ENCODE measurements at regions not wholly inside any gene's neighbourhood (a gene's known extent, or its start where the extent isn't known, plus 50 kb on each side); places are given as distances from the start of the nearest gene placed in this dataset.

DNA sequence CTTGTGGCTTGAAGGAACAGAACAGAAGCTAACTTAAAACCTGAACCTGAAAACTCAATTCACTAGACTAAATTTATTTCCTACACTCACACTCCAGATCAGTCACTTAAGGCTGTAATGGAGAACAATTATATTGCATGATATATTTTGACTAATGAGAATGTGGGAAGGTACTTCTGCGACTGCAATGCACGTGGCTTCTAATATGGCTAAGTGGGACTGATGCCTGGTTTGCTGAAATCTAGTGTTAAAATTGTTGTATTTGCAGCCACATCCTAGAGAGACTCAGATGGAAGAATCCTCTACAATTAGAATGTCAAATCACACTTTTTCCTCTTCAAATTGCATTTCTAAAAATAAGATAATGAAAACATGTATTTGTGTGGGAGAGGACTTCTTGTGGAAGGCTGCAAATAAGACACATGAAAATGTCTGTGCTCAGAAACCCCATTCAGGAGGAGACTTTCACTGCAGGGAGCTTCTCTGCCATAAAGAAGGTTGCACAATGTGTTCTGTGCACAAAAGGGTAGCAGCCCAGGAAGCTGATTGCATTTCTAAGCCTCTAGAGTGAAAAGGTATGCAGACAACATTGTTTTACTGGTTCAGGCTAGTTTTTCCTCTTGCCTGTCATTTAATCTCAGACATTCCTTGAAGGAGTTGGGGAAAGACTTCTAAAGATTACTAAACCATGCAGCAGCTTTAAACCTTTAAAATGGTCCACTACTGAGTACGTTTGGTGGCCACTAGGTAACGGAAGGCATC lies 224.3 kb downstream of the NEDD1 start:
- TF ChIP-seq, protein P1, sequence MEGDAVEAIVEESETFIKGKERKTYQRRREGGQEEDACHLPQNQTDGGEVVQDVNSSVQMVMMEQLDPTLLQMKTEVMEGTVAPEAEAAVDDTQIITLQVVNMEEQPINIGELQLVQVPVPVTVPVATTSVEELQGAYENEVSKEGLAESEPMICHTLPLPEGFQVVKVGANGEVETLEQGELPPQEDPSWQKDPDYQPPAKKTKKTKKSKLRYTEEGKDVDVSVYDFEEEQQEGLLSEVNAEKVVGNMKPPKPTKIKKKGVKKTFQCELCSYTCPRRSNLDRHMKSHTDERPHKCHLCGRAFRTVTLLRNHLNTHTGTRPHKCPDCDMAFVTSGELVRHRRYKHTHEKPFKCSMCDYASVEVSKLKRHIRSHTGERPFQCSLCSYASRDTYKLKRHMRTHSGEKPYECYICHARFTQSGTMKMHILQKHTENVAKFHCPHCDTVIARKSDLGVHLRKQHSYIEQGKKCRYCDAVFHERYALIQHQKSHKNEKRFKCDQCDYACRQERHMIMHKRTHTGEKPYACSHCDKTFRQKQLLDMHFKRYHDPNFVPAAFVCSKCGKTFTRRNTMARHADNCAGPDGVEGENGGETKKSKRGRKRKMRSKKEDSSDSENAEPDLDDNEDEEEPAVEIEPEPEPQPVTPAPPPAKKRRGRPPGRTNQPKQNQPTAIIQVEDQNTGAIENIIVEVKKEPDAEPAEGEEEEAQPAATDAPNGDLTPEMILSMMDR (optimal IDR thresholded peaks at IDR 0.05 in 1 of 3, IDR thresholded peaks at IDR 0.05 in 1 of 3, conservative IDR thresholded peaks at IDR 0.05 in 1 of 3; ENCODE audit: extremely low read depth in 1 of 3, insufficient read depth in 2 of 3, low read length in 3 of 3): no peak
- TF ChIP-seq EZH2 (IDR thresholded peaks at IDR 0.05; ENCODE audit: low read length): no peak
- Histone ChIP-seq H3K9me1 (ENCODE audit: control insufficient read depth, extremely low read depth, insufficient read depth, low read length) (no peaks in the 10 kb centered on the region), H3K4me2 (ENCODE audit: control insufficient read depth, extremely low read depth, insufficient read depth, low read depth, low read length) (no peak overlapping the region), H3K27ac (ENCODE audit: control insufficient read depth, insufficient read depth, low read length) (no peak overlapping the region), H3K4me3 (ENCODE audit: control insufficient read depth in 2 of 3, extremely low read depth in 1 of 3, insufficient read depth in 2 of 3, low read depth in 1 of 3, low read length in 3 of 3) (no peak overlapping the region), H3K4me1 (ENCODE audit: control insufficient read depth, extremely low read depth, insufficient read depth, low read length) (no peaks in the 10 kb centered on the region), H3K79me2 (ENCODE audit: control insufficient read depth, insufficient read depth, low read length) (no peaks in the 10 kb centered on the region), H3K36me3 (ENCODE audit: control insufficient read depth in 2 of 2, extremely low read depth in 1 of 2, insufficient read depth in 2 of 2, low read length in 2 of 2) (no peaks in the 10 kb centered on the region), H3K9ac (ENCODE audit: control insufficient read depth, extremely low read depth, insufficient read depth, low read length) (no peak overlapping the region), H4K20me1 (ENCODE audit: control insufficient read depth, extremely low read depth, insufficient read depth, low read length) (no peaks in the 10 kb centered on the region), H2AFZ (ENCODE audit: control insufficient read depth, low read length) (no peak overlapping the region), H3K27me3 (ENCODE audit: control insufficient read depth, extremely low read depth, insufficient read depth, low read length) (no peaks in the 10 kb centered on the region), H3K9me3 (ENCODE audit: control insufficient read depth, low read depth, low read length) (no peaks in the 10 kb centered on the region)
- no peak for FAIRE-seq
- dilution Hi-C loops (cut with MboI; ENCODE audit: extremely low pct_ligation_motif_present, low sequenced_read_pairs): no loop called here
- DNase-seq (ENCODE audit: low read depth, low spot score): no peak

DNA sequence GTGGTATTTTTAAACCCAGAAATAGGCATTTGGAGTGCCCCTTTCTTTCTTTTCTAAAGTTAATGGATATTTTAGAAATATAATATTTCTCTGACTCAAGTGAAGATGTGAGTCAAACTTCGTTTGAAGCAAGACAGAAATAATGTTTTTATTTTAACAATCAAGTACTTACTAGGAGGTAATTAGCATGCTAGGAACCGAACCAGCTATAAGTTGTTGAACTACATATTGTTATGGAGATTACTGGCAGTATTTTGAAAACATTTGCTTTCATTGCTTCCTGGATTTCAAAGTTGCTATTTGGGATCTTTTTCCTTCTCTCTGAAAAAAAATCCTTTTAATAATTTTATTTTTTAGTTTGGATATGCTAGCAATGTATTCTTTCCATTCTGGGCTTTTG lies 225.2 kb downstream of the NEDD1 start:
- Histone ChIP-seq H3K4me2 (ENCODE audit: control insufficient read depth, extremely low read depth, insufficient read depth, low read depth, low read length) (no peak overlapping the region), H3K4me1 (ENCODE audit: control insufficient read depth, extremely low read depth, insufficient read depth, low read length) (no peaks in the 10 kb centered on the region), H3K79me2 (ENCODE audit: control insufficient read depth, insufficient read depth, low read length) (no peaks in the 10 kb centered on the region), H3K9ac (ENCODE audit: control insufficient read depth, extremely low read depth, insufficient read depth, low read length) (no peak overlapping the region), H2AFZ (ENCODE audit: control insufficient read depth, low read length) (no peak overlapping the region), H3K36me3 (ENCODE audit: control insufficient read depth in 2 of 2, extremely low read depth in 1 of 2, insufficient read depth in 2 of 2, low read length in 2 of 2) (no peaks in the 10 kb centered on the region), H3K4me3 (ENCODE audit: control insufficient read depth in 2 of 3, extremely low read depth in 1 of 3, insufficient read depth in 2 of 3, low read depth in 1 of 3, low read length in 3 of 3) (no peak overlapping the region), H3K9me1 (ENCODE audit: control insufficient read depth, extremely low read depth, insufficient read depth, low read length) (no peaks in the 10 kb centered on the region), H3K9me3 (ENCODE audit: control insufficient read depth, low read depth, low read length) (no peaks in the 10 kb centered on the region), H3K27me3 (ENCODE audit: control insufficient read depth, extremely low read depth, insufficient read depth, low read length) (no peaks in the 10 kb centered on the region), H4K20me1 (ENCODE audit: control insufficient read depth, extremely low read depth, insufficient read depth, low read length) (no peaks in the 10 kb centered on the region), H3K27ac (ENCODE audit: control insufficient read depth, insufficient read depth, low read length) (no peak overlapping the region)
- TF ChIP-seq EZH2 (IDR thresholded peaks at IDR 0.05; ENCODE audit: low read length): no peak
- TF ChIP-seq, protein P1 (optimal IDR thresholded peaks at IDR 0.05 in 1 of 3, IDR thresholded peaks at IDR 0.05 in 1 of 3, conservative IDR thresholded peaks at IDR 0.05 in 1 of 3; ENCODE audit: extremely low read depth in 1 of 3, insufficient read depth in 2 of 3, low read length in 3 of 3): no peak
- dilution Hi-C loops (cut with MboI; ENCODE audit: extremely low pct_ligation_motif_present, low sequenced_read_pairs): no loop called here
- FAIRE-seq (no peak), DNase-seq (ENCODE audit: low read depth, low spot score) (no peak)
